Naive thymus-derived CD8-positive, alpha-beta T cell (primary cell): ENCODE measurements at regions not wholly inside any gene's neighbourhood (a gene's known extent, or its start where the extent isn't known, plus 50 kb on each side); places are given as distances from the start of the nearest gene placed in this dataset.

ENCODE experiments used
- ATAC-seq, 2 donors: fragments of 150-1000 bp; cut with Tn5 transposase in 1 of 2; sonication (Bioruptor Pico), chemical (Tn5 transposase) in 1 of 2; 1 replicate in 1 of 2; 2 replicates in 1 of 2; pipeline ENCODE4 v1.10.0; 2021; ENCODE audit warnings: mild to moderate bottlenecking in 2 of 2, moderate library complexity in 2 of 2
- POLR2A ChIA-PET: fragments of 350-600 bp; sonication (Branson Sonifier 250); formaldehyde crosslinking; loops from one replicate; lab custom pipeline; 2021; ENCODE audit warnings: antibody characterized with exemption; lab: Charles Lee
- DNase-seq, 10 donors: peaks; one replicate each; pipeline versions ENCODE4 v3.0.0 to v3.0.0-alpha.2; 2020 to 2022
- H3K27ac Mint-ChIP-seq, 10 donors: one replicate each; pipeline ENCODE4 v1.8.0; 2020 to 2022; ENCODE audit warnings: mild to moderate bottlenecking in 10 of 10, mixed read lengths in 10 of 10, moderate library complexity in 4 of 10, inconsistent platforms in 1 of 10
- H3K27me3 Mint-ChIP-seq, 5 donors: one replicate each; pipeline ENCODE4 v1.8.0; 2021 to 2022; ENCODE audit warnings: mixed read lengths in 5 of 5
- H3K36me3 Mint-ChIP-seq, 3 donors: one replicate each; pipeline ENCODE4 v1.8.0; 2020 to 2022; ENCODE audit warnings: mixed read lengths in 3 of 3, mild to moderate bottlenecking in 2 of 3, inconsistent platforms in 1 of 3
- H3K4me1 Mint-ChIP-seq, 4 donors: one replicate each; pipeline ENCODE4 v1.8.0; 2021 to 2022; ENCODE audit warnings: mixed read lengths in 4 of 4
- H3K4me3 Mint-ChIP-seq, 10 donors: one replicate each; pipeline ENCODE4 v1.8.0; 2020 to 2022; ENCODE audit warnings: mild to moderate bottlenecking in 10 of 10, mixed read lengths in 10 of 10, moderate library complexity in 6 of 10, inconsistent platforms in 1 of 10
- H3K9me3 Mint-ChIP-seq, 9 donors: one replicate each; pipeline ENCODE4 v1.8.0; 2020 to 2022; ENCODE audit warnings: mixed read lengths in 9 of 9, mild to moderate bottlenecking in 3 of 9, inconsistent platforms in 1 of 9, moderate library complexity in 1 of 9

GRCh38 chr13:47027780-47028437 is 131.1 kb upstream of the HTR2A start:
- Mint-ChIP-seq H3K9me3 (no peaks in the 10 kb centered on the region), H3K4me1 (peaks cover 0 to 6% (median 0%) of the 10 kb centered on the region in 4 donors), H3K36me3 (no peaks in the 10 kb centered on the region), H3K4me3 (no peak overlapping the region), H3K27ac (no peak overlapping the region), H3K27me3 (peaks cover under 1 to 7% (median 2%) of the 10 kb centered on the region in 5 donors)
- POLR2A ChIA-PET, result no interaction called here
- ATAC-seq (no peak), DNase-seq (no peak)

DNA sequence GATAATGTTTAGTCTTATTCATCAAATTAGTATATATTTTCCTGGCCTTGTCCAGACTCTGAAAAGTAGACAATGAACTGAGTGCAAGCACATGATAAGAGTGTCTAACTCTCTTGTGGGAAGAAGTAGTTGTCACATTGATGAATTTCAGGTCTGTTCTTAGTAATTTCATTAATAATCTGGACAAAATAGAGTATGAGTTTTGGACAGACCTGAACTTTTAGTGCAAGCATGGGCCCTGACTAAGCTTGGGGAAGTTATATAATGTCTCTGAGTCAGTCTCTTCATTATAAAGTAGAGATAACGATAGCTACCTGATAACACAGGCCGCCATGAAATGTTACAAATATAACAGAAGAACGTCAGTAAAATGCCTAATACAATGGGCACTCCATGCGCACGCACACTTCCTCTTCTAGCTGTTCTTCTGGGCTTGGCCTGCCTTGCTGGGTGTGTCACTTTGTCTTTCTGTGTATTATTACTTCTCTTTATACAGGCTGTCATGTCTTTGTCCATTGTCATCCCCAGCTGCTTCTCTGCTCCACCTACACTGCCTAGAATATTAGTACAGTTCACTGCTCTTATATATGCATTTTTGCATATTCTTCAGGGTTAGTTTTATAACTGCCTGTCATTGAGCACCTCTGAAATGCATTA is 129.1 kb upstream of the HTR2A start:
- POLR2A ChIA-PET, result no interaction called here
- DNase-seq (no peak), ATAC-seq (no peak)
- Mint-ChIP-seq H3K9me3 (peaks cover 0 to 4% (median 0%) of the 10 kb centered on the region in 9 donors), H3K27me3 (peaks cover 0 to 6% (median 0%) of the 10 kb centered on the region in 5 donors), H3K4me3 (no peak overlapping the region), H3K27ac (no peak overlapping the region), H3K36me3 (no peaks in the 10 kb centered on the region), H3K4me1 (peaks cover 0 to 6% (median 0%) of the 10 kb centered on the region in 4 donors)

- no peaks in the 10 kb centered on the region for H3K4me1 Mint-ChIP-seq
- POLR2A ChIA-PET, result no interaction called here
- no peak overlapping the region for H3K27ac Mint-ChIP-seq
- H3K9me3 Mint-ChIP-seq, result peaks cover 0 to 14% (median 3%) of the 10 kb centered on the region in 9 donors
- no peak overlapping the region for H3K4me3 Mint-ChIP-seq
- H3K36me3 Mint-ChIP-seq, result no peaks in the 10 kb centered on the region
- DNase-seq (no peak), ATAC-seq (no peak)
- H3K27me3 Mint-ChIP-seq, result peaks cover 0 to 9% (median 1%) of the 10 kb centered on the region in 5 donors
Measured at GRCh38 chr13:47019977-47020376, 123.1 kb upstream of the HTR2A start.

DNA sequence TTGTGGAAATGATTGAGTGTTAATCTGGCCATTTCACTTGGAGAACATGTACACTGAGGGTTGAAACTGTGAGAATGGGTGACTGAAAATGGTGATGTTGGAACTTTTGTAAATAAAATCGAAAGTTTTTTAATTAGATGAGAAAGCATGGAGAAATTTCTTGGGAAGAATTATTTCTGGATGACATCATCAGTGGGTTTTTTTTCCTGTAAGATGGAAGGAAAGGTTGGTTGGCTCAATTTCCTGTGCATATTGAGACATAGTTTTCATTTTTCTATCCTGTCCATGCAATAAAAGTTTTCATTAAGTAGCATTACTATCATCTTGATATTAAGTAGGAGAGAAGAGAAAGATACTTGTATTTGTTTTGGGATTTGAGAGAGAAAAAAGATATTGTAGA is 120.6 kb upstream of the HTR2A start:
- H3K27me3 Mint-ChIP-seq, result peaks cover 0 to 9% (median 0%) of the 10 kb centered on the region in 5 donors
- no peaks in the 10 kb centered on the region for H3K36me3 Mint-ChIP-seq
- H3K9me3 Mint-ChIP-seq, result peaks cover 0 to 14% (median 3%) of the 10 kb centered on the region in 9 donors
- H3K4me1 Mint-ChIP-seq, result no peaks in the 10 kb centered on the region
- POLR2A ChIA-PET, result no interaction called here
- ATAC-seq, result no peak
- no peak overlapping the region for H3K4me3 Mint-ChIP-seq
- H3K27ac Mint-ChIP-seq, result no peak overlapping the region
- DNase-seq, result no peak

- H3K36me3 Mint-ChIP-seq, result no peaks in the 10 kb centered on the region
- POLR2A ChIA-PET, result no interaction called here
- peaks cover 2 to 20% (median 8%) of the 10 kb centered on the region in 5 donors for H3K27me3 Mint-ChIP-seq
- peaks cover 0 to 2% (median 0%) of the 10 kb centered on the region in 9 donors for H3K9me3 Mint-ChIP-seq
- H3K4me3 Mint-ChIP-seq, result no peak overlapping the region
- no peak for DNase-seq
- no peak overlapping the region for H3K27ac Mint-ChIP-seq
- H3K4me1 Mint-ChIP-seq, result no peaks in the 10 kb centered on the region
- ATAC-seq, result no peak
Measured at GRCh38 chr13:47008318-47008717, 111.5 kb upstream of the HTR2A start.

- Mint-ChIP-seq H3K4me1 (no peaks in the 10 kb centered on the region), H3K9me3 (peaks cover 0 to 2% (median 0%) of the 10 kb centered on the region in 9 donors), H3K27me3 (peaks cover 7 to 20% (median 17%) of the 10 kb centered on the region in 5 donors), H3K36me3 (no peaks in the 10 kb centered on the region), H3K27ac (no peak overlapping the region), H3K4me3 (no peak overlapping the region)
- no peak for DNase-seq
- no peak for ATAC-seq
- POLR2A ChIA-PET, result no interaction called here
Measured at GRCh38 chr13:47005756-47006414, 109.0 kb upstream of the HTR2A start.

- ATAC-seq, result no peak
- no peak for DNase-seq
- H3K27ac Mint-ChIP-seq, result no peak overlapping the region
- no peak overlapping the region for H3K4me3 Mint-ChIP-seq
- POLR2A ChIA-PET, result no interaction called here
- H3K4me1 Mint-ChIP-seq, result no peaks in the 10 kb centered on the region
- H3K27me3 Mint-ChIP-seq, result peaks cover 7 to 20% (median 17%) of the 10 kb centered on the region in 5 donors
- H3K36me3 Mint-ChIP-seq, result no peaks in the 10 kb centered on the region
- peaks cover 0 to 2% (median 0%) of the 10 kb centered on the region in 9 donors for H3K9me3 Mint-ChIP-seq
Measured at GRCh38 chr13:47004540-47004939, 107.7 kb upstream of the HTR2A start.

- Mint-ChIP-seq H3K27ac (no peak overlapping the region), H3K9me3 (peaks cover 0 to 2% (median 0%) of the 10 kb centered on the region in 9 donors), H3K36me3 (no peaks in the 10 kb centered on the region), H3K4me1 (no peaks in the 10 kb centered on the region), H3K27me3 (peaks cover 7 to 20% (median 17%) of the 10 kb centered on the region in 5 donors), H3K4me3 (no peak overlapping the region)
- POLR2A ChIA-PET, result no interaction called here
- DNase-seq (no peak), ATAC-seq (no peak)
Measured at GRCh38 chr13:47004027-47004426, 107.2 kb upstream of the HTR2A start.

DNA sequence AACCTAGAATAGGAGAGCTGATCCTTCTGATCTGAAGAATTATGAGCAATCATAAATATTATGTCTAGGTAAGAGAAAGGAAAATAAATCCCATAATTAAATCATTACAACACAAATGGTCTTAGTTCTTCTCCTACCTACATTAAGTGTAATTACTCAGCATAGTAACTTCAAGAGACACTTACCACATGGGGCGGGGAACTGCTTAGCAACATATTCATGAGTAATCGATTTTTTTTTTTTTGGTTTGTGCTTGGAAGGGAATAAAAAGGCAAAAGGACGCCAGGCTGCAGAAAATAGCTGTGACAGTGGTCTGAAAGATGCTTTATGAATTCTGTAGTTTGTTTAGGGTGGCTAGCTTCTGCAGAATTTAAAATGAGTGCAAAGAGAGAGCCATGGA is 103.3 kb upstream of the HTR2A start:
- DNase-seq, result no peak
- POLR2A ChIA-PET, result no interaction called here
- Mint-ChIP-seq H3K4me3 (no peak overlapping the region), H3K27ac (no peak overlapping the region), H3K4me1 (peaks cover 0 to 8% (median 0%) of the 10 kb centered on the region in 4 donors), H3K27me3 (peaks cover 7 to 18% (median 14%) of the 10 kb centered on the region in 5 donors), H3K9me3 (peaks cover 0 to 2% (median 0%) of the 10 kb centered on the region in 9 donors), H3K36me3 (no peaks in the 10 kb centered on the region)
- ATAC-seq, result no peak

GRCh38 chr13:46996316-46997030 is 99.6 kb upstream of the HTR2A start:
- no peak for DNase-seq
- ATAC-seq, result no peak
- H3K27me3 Mint-ChIP-seq, result peaks cover 0 to 6% (median 2%) of the 10 kb centered on the region in 5 donors
- POLR2A ChIA-PET, result no interaction called here
- no peak overlapping the region for H3K4me3 Mint-ChIP-seq
- no peaks in the 10 kb centered on the region for H3K36me3 Mint-ChIP-seq
- peaks cover 0 to 8% (median 0%) of the 10 kb centered on the region in 4 donors for H3K4me1 Mint-ChIP-seq
- H3K9me3 Mint-ChIP-seq, result no peaks in the 10 kb centered on the region
- H3K27ac Mint-ChIP-seq, result no peak overlapping the region

DNA sequence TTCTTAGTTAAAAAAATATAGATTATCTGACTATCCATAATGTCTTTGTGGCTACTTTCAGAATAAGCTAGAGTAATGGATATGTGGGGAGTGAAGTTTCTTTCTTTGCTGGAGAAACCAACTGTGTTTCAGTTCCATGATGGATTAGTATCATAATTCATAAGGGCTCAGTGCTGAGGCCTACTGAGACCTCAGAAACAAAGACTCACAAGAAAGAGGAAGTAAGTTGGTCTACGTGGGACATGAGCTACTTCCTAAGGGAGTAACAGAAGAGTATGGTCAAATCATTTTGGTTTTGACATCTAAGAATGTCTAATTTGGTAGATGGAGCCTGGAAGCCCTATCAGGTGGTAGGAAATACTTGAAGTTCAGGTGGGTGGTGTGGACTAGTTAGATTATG is 99.0 kb upstream of the HTR2A start:
- POLR2A ChIA-PET, result no interaction called here
- Mint-ChIP-seq H3K4me1 (peaks cover 0 to 8% (median 0%) of the 10 kb centered on the region in 4 donors), H3K9me3 (no peaks in the 10 kb centered on the region), H3K36me3 (no peaks in the 10 kb centered on the region), H3K27me3 (peaks cover 0 to 4% (median 0%) of the 10 kb centered on the region in 5 donors), H3K4me3 (no peak overlapping the region), H3K27ac (no peak overlapping the region)
- ATAC-seq (no peak), DNase-seq (no peak)

GRCh38 chr13:46994492-46994891 is 97.6 kb upstream of the HTR2A start:
- no peaks in the 10 kb centered on the region for H3K9me3 Mint-ChIP-seq
- no peak overlapping the region for H3K4me3 Mint-ChIP-seq
- no peaks in the 10 kb centered on the region for H3K36me3 Mint-ChIP-seq
- ATAC-seq (no peak), DNase-seq (no peak)
- peaks cover 0 to 8% (median 0%) of the 10 kb centered on the region in 4 donors for H3K4me1 Mint-ChIP-seq
- POLR2A ChIA-PET, result no interaction called here
- no peak overlapping the region for H3K27ac Mint-ChIP-seq
- H3K27me3 Mint-ChIP-seq, result peaks cover 0 to 11% (median 4%) of the 10 kb centered on the region in 5 donors
